ENCODE measurements at regions not wholly inside any gene's neighbourhood (a gene's known extent, or its start where the extent isn't known, plus 50 kb on each side); places are given as distances from the start of the nearest gene placed in this dataset.

DNA sequence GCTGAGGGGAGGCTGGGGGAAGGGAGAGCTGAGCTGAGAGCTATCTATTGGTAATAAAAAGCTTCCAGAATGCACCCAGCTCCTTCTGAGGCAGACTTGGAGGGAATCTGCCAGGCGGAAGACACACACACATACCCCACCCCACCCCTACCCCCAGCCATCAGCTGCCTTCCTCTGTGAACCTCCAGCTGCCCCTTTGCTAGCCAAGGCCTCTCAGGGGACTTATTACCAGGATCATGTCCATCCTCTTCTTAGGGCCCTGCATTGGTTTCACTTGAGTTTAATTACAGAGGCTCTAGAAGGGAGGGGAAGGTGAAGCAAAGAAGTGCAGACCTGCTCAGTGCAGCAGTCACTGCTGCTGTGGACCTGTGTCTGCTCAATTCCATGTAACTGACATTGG lies 156.4 kb downstream of the OMA1 start:
- DNase-seq (ENCODE audit: insufficient read length, low spot score) (no peak), FAIRE-seq (no peak)

DNA sequence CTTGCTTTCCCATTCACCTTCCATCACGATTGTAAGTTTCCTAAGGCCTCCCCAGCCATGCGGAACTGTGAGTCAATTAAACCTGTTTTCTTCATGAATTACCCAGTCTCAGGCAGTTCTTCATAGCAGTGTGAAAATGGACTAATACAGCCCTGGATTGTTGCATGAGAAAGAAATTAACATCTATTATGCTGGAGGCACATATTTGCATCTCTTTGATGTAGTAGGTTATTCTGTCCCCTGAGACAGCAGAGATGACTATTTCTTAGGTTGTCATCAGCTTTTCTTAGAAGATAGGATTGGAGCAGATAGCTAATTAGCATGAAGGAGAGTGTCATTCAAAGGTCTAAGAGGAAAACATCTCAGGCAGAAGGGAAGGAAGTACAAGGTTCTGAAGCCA lies 166.2 kb downstream of the OMA1 start:
- FAIRE-seq (no peak), DNase-seq (ENCODE audit: insufficient read length, low spot score) (no peak)

DNA sequence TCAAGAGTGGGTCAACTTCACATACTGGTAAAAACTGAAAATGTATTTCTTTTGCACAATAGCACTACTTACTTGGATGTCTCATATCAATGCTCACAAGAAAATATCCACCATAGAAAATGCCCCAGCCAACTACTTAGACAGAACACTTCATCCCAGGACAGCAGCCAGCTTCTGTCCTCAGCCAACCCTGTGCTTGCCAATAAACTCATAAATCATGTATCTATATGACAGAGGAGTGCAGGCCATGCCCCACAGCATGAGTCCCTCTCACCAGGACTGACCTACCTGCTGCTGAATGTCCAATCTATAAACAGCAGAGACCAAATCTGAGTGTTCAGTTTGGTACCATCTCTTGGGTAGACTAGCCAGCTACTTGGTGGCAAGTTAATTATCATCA lies 179.3 kb downstream of the OMA1 start:
- FAIRE-seq = no peak
- DNase-seq (ENCODE audit: insufficient read length, low spot score) = no peak

DNA sequence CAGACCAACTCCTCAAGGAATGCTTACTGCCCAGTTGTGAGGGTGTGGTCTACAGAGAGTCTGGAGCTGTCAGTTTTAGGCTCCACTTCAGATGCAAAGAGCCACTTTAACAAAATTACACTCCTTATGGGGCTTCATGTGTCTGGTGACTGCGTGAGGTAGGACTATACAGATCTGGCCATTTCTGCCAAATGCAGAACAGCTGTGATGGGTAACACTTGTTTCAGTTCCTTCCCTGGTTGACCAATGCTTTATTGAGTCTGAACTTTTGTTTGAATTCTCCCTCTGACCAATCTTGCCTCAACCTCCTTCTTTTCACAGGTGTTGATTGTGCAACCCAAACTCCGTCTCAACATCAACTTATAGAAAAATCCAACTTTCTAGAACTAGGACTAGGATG lies 181.2 kb downstream of the OMA1 start:
- FAIRE-seq (no peak), DNase-seq (ENCODE audit: insufficient read length, low spot score) (no peak)

DNA sequence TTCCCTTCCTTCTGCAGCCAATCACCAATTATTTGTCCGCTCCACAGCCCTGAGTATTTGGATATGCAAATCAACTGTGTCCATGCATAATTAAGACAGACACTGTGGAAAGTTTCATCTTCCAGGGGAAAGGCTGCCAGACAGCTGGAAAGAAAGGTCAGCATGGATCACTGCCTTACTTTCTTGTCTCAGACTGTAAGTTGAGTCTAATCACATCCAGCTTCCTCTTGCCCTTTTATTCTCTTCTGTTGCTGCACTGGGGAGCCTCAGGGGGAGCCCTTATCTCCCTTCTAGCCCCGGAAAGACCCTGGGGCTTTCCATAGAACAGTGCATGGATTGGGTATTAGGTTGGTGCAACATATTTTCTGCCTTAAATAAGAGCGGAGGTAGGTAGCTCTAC lies 182.9 kb downstream of the OMA1 start:
- FAIRE-seq = no peak
- no peak for DNase-seq (ENCODE audit: insufficient read length, low spot score)

DNA sequence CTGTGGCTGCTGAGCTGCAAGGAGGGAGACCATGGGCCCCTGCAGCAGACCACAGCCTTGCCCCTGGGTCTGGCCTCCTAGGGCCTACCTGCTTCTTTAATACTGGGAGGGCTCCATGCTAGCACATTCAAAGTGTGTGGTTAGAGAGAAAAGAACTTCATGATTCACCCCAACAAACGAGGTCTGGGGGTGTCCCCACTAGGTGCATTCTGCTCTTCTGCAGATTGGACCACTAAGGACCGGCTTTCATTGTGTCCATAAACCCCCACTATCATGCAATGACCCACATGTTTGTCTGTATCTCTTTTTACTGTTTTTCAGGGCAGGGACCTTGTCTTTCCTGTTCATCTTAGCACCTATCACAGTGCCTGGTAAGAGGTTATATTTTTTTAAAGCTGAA lies 185.4 kb downstream of the OMA1 start:
- no peak for DNase-seq (ENCODE audit: insufficient read length, low spot score)
- no peak for FAIRE-seq

DNA sequence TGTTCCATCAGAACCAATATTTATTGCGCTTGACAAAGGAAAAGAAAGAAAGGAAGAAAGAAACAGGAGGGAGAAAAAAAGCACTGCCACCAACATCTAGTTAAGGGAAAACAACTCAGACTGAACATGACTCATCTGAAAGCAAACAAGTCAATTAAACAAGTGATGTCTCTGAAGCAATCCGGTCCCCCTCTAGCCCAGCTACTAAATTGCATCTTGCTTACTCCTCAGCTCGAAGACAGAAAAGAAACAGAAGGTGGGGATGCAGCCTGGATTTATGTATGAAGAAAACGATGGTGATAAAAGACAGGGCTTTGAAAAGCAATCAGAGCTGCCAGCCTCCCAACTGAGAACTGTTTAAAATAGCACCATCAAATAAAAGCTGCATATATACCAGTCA lies 188.2 kb downstream of the OMA1 start:
- FAIRE-seq (no peak), DNase-seq (ENCODE audit: insufficient read length, low spot score) (no peak)

DNA sequence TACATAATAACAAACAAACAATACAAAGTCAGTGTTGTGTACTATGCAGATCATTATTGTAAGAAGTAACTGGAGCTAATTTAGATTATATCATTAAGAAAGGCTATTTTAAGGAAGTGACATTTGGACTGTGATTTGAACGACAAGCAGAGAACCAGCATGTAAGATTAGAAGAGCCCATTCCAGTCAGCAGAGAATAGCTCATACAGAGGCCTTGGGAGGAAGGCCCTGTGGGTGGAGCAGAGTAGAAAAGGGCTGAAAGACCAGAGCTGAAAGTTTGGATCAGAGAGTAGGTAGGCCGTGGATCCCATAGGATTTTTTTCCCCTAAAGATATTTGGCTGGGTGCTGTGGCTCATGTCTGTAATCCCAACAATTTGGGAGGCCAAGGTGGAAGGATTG lies 190.1 kb downstream of the OMA1 start:
- FAIRE-seq (no peak), DNase-seq (ENCODE audit: insufficient read length, low spot score) (no peak)

DNA sequence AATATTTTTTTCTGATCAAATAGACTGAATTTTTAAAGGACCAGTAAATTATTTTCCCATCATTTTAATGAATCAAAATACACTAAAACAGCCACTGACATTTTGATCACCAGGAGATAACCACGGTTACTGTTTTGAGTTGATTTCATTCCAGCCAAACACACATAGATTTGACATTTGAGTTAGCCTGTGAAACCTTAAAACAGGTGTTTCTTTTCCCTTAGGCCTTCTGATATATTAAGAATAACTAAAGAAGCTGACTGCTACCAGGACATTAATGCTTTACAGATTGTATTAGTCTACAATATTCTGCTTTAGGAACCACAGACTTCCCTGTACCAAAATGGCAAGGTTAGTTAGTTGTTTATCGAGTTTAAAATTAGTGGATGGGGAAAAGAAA lies 193.4 kb downstream of the OMA1 start:
- FAIRE-seq (no peak), DNase-seq (ENCODE audit: insufficient read length, low spot score) (no peak)

DNA sequence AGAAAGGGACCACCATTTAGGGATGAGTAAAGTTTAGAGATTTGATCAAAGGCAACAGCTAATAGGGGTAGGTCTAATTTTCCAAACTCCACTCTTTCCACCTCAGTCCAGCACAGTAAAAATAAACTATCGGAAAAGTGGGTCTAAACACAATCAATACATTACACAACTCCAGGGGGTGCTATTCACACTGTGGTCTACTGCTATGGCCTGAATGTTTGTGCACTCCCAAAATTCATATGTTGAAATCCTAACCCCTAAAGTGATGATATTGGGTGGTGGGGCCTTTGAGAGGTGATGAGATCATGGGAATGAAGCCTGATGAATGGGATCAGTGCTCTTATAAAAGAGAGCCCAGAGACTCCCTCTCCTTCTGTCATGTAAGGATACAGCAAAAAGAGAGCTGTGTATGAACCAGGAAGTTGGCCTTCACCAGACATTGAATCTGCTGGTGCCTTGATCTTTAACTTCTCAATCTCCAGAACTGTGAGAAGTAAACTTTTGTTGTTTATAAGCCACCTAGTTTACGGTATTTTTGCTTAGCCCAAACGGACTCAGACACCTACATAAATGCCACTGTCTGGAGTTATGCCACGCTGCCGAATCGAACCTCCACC lies 193.9 kb downstream of the OMA1 start:
- FAIRE-seq (no peak), DNase-seq (ENCODE audit: insufficient read length, low spot score) (no peak)

DNA sequence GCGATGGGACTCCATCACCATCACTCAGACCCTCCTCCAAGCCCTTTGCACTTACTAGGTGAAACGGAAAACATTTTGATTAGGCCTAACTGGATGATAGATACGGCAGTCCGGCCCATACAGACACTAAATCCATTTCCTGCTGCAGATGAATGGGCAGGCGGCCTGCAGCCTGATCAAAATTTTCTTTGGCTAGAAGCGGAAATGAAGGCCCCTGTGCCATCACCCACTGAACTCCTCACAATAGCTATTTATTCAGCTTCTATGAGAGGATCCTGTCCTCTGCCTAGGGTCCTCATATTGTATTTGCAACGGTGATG lies 200.5 kb downstream of the OMA1 start:
- no peak for FAIRE-seq

DNA sequence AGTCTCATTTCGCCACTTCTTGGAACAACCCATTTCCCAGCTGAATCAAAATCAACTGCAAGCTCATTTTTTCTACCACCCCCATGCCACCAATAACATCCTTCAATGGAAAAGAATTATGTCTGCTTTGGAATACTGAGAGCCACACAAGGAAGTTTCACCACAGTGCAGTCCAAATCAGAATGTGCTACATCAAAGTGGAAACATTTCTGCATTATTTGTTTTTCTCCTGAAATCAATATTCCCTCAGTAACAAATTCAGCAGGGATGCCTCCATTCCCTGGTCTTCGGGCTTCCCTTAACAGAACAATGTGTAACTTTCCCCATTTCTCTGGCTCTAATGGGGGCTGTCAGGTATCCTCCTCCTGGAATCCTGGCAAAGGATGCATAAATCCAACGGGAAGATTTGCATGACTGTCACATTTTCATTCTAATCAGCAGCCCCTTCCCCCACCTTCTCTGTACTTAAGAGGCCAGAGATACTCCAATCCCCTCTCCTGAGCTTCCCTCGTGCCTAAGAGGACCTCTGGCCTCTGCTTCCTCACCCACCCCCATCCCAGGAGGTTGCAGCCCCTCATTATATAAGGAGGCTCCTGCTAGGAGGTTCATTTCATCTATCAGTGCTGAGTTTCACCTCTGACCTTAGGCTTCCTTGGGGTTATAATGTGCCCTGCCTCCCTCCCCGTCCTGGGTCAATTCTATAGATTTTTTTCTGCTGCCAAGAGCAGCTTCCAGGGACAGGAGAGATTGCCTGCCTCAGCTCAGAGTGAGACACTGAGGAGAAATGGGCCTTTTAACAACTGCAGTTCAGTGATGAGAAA lies 201.1 kb downstream of the OMA1 start:
- no peak for FAIRE-seq

More for the DNA sequence above, 200.5 kb downstream of the OMA1 start:
- DNase-seq (ENCODE audit: insufficient read length, low spot score) = no peak

DNA sequence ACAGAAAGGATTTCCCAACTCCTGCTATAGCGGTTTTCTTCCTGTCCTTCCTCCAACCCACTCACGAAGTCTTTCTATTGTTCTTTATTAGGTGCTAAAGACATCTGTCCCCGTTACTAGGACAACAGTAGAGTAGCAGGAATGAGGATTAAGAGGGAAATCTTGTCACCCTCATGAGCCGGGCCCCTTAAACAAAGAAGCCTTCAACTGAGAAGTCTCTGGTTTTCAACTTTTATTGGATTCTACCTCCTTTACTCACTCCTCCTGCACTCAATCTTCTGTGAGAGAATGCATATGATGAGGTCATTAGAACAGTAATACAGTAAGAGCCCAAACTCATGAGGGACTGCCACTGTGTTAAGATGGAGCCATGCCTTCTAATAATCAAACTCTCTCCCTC lies 206.3 kb downstream of the OMA1 start:
- DNase-seq (ENCODE audit: insufficient read length, low spot score) (no peak), FAIRE-seq (no peak)

More for the DNA sequence above, 201.1 kb downstream of the OMA1 start:
- no peak for DNase-seq (ENCODE audit: insufficient read length, low spot score)

DNA sequence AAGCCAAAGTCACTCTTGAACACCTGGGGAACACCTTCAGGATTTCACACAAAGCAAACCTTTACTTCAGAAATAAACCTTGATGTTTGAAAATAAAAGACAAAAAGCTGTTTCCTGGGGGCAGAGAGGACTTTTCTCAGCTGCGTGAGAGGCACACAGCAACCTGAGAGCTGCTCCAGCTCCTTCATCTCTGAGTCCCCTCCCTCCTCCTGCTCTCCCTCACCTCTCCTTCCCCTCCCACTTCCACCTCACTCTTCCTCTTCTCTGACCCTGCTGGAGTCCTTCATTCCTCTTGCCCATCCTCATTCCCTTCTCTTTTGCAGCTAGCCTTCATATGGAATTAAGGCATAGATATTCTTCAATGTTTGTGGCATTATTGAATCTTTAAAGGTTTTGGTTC lies 208.4 kb downstream of the OMA1 start:
- no peak for FAIRE-seq

DNA sequence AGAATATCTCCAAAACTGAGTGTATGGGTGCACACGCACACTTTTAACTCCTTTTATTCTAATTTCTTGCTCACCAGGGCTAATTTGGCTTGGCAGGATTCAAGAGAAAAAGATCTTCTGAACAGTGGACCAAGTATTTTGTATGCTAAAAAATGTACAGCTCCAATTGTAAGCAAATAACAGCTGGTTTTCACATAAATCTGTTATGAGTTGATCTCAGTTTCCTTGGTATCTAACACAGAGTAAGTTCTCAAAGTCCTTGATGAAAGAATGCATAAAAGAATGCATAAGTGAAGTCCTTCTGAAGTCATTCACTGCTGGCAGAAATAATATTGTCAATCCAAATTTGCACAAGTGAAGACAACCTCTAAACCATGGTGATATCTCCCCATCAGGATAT lies 213.0 kb downstream of the OMA1 start:
- FAIRE-seq (no peak), DNase-seq (ENCODE audit: insufficient read length, low spot score) (no peak)

More for the DNA sequence above, 208.4 kb downstream of the OMA1 start:
- no peak for DNase-seq (ENCODE audit: insufficient read length, low spot score)

DNA sequence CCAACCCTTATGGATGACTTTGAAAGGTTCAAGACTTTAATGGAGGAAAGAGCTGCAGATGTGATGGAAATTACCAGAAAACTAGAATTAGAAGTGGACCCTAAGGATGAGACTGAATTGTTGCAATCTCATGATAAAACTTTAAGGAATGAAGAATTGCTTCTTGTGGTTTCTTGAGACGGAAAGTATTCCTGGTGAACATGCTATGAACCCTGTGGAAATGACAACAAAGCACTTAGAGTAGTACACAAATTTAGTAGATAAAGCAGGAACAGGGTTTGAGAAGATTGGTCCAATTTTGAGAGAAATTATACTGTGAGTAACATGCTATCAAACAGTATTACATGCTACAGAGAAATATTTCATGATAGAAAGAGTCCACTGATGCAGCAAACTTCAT lies 215.4 kb downstream of the OMA1 start:
- no peak for DNase-seq (ENCODE audit: insufficient read length, low spot score)
- no peak for FAIRE-seq

DNA sequence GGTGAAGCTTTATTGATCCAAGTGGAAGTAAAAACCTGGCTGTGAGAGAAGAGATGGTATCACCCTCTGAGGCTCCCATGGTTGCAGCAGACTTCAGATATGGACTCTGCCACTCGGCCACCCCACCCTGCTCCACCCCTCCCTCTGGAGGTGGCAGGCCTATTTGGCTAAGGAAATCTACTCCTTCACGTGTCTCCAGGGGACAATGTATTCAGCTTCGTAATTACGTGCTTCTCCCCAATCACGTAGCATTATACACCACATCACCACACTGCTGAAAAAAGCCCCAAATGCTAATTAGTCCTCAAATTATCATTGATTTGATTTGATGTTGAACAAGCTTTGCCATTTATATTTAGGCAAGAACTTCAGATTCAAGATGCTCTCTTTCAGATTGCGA lies 220.7 kb downstream of the OMA1 start:
- DNase-seq (ENCODE audit: insufficient read length, low spot score) (no peak), FAIRE-seq (no peak)

DNA sequence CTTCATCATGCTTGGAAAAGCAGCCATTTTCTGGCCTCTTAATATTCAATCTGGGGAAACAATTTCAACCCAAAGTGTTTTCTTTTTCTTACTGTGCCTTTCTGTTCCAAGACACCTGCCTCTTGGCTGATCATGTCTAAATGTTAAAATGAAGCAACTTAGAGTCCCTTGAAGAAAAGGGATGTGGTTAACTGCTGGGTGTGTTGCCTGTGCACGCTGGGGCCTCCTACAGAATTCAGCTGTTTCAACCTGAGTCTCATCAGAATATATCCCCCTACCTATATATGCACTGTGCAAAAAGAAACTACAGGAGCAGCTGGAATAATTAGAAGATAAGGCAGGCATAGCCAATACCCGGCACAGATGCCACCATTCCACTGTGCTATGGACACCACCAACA lies 222.0 kb downstream of the OMA1 start:
- DNase-seq (ENCODE audit: insufficient read length, low spot score) = no peak
- no peak for FAIRE-seq

DNA sequence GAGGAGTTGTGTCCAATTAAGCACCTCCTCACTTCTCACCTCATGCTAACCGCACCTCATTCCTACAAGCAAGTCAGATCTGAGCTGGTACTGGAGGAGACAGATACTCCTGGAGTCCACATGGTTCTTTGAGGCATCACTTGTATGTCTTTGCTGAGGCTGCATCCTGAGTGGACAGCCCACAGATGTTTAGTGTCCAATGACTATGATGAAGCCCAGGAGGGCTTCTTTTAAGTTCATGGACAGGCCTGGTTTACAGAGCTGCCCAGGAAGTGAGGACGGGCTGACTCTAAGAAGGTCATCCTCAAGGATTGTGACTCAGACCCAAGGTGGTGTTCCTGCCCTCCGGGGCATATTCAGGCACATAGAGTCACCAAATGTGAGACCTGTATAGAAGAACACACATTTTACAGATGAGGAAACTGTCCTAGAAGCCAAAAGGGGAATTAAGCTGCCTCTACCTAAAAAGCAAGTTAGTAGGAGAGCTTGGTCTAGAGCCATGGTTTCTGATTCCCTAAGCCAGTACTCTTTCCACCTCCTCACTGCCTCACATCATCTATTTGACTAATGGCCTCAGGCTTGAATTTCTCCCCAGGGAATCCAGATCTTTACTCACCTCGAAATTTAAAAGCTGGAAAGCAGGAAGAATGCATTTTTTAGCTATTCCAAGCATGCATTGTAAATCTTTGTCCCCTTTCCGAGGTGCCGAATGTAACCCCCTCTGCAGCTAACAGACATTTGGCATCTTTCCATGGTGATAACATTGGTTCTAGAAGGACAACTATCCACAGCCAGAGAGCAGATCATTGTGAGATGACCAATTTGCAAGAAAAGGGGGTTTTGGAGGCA lies 228.1 kb downstream of the OMA1 start:
- no peak for DNase-seq (ENCODE audit: insufficient read length, low spot score)
- no peak for FAIRE-seq

DNA sequence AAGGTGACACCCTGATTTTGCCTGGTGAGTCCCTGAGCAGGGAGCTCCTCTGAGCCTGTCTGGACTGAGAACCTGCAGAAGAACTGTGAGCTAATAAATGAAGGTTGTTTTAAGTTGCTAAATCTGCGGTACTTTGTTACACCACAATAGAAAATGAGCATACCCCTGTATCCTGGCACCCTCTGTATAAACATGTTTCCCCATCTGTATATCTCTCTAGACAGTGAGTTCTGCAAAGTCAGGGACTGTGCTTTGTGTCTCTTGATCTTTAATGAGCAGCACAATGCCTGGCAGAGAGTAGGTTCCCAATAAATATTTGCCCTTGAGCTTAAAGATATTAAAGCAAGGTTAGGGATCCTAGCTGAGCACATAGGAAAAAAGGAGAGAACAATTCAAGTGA lies 228.8 kb downstream of the OMA1 start:
- FAIRE-seq = no peak
- no peak for DNase-seq (ENCODE audit: insufficient read length, low spot score)

DNA sequence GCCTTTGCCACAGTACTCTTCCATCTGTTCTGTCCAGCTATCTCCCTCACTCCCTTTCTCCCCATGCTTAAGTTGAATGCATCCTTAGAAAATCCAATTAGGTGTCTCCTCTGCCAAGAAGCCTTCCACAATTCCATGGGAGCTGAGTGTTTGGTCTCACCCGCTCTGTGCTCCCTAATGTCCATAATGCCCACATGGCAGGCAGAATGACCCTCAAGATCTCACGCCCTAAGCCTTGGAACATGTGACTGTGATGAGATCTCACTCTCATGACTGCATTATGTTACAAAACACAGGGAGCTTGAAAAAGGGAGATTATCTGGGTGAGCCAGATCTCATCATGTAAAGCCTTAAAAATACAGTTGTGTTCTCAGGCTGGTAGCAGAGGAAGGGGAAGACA lies 229.4 kb downstream of the OMA1 start:
- DNase-seq (ENCODE audit: insufficient read length, low spot score) (no peak), FAIRE-seq (no peak)

DNA sequence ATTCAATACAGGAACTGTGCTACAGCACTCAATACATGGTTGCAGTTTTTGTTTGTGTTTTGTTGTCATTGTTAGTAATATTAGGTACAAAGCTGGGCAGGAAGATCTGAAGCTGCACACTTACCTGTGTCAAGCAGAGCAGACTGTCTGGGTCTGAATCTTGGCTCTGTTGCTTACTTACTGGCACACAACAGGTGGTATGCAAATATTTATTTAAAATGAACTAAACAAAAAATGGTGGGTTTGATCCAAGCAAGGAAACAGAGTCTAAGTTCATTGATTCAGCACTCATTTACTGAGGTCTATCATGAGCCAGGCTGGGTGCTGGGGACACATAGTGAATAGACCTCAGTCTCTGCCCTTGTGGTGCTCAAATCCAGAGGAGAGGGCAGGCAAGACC lies 230.4 kb downstream of the OMA1 start:
- DNase-seq (ENCODE audit: insufficient read length, low spot score) = no peak
- FAIRE-seq = no peak
